Bronchial epithelial cell (primary cell): ENCODE measurements at regions not wholly inside any gene's neighbourhood (a gene's known extent, or its start where the extent isn't known, plus 50 kb on each side); places are given as distances from the start of the nearest gene placed in this dataset.
A peak's percentile ranks its signal among the peaks of the same experiment; 100 is the strongest.

Experiments used
- DNase-seq: peaks from one replicate; pipeline ENCODE4 v3.0.0-alpha.2; 2010; ENCODE audit warnings: low read depth
- FAIRE-seq: peaks from 2 replicates; lab custom pipeline; 2011; peaks lifted over from hg19 to GRCh38; lab: Jason Lieb, UNC
- H3K27me3 ChIP-seq: 2 replicates; pipeline ENCODE4 v1.5.1; 2011; ENCODE audit warnings: low read length; ENCODE audit not compliant: control insufficient read depth, insufficient read depth
- H3K36me3 ChIP-seq: 2 replicates; pipeline ENCODE4 v1.5.1; 2011; ENCODE audit warnings: low read length; ENCODE audit not compliant: control insufficient read depth, insufficient read depth
- H3K4me3 ChIP-seq: 2 replicates; pipeline ENCODE4 v1.5.1; 2011; ENCODE audit warnings: mild to moderate bottlenecking, low read depth, low read length, control low read depth
- TF ChIP-seq, protein P1 (sequence below): IDR thresholded peaks from 2 replicates; pipeline ENCODE4 v1.5.1; 2011; ENCODE audit warnings: mild to moderate bottlenecking, moderate library complexity, low read length, control low read depth, inconsistent platforms; ENCODE audit not compliant: insufficient read depth, severe bottlenecking

DNA sequence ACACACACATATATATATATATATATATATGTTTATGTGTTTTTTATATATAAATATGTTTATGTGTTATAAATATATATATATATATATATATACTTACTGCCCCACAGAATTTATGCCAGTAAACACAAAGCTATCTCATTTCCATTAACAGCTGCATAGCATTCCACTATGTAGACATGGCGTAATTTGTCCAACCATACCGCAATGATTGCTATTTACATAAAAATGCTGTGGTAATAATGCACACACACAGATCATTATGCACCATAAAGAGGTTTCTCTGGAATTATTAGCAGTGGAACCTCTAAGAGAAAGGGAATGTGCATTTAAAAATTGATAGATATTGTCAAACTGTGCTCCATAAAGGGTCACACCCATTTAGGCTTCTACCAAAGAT, 150.1 kb downstream of the CEP120 start:
- FAIRE-seq = no peak

DNA sequence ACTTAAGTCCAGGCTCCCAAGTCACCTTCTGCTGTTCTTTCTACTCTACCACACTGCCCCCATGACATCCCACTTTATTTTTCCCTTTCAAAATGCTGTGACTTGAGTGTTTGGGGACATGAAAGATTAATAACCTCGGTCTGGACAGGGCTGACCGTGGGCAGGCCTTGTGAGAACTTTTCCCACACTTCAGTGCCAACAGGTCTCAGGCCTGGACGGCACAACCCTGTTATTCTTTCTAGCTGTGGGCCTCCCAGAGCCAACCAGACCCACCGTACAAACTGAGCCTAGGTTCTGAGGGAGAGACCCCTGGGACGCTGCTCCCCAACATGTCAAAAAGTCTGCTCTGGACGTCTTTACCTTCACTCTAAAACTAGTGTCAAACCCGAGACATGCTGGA, 153.4 kb downstream of the CEP120 start:
- TF ChIP-seq, protein P1, sequence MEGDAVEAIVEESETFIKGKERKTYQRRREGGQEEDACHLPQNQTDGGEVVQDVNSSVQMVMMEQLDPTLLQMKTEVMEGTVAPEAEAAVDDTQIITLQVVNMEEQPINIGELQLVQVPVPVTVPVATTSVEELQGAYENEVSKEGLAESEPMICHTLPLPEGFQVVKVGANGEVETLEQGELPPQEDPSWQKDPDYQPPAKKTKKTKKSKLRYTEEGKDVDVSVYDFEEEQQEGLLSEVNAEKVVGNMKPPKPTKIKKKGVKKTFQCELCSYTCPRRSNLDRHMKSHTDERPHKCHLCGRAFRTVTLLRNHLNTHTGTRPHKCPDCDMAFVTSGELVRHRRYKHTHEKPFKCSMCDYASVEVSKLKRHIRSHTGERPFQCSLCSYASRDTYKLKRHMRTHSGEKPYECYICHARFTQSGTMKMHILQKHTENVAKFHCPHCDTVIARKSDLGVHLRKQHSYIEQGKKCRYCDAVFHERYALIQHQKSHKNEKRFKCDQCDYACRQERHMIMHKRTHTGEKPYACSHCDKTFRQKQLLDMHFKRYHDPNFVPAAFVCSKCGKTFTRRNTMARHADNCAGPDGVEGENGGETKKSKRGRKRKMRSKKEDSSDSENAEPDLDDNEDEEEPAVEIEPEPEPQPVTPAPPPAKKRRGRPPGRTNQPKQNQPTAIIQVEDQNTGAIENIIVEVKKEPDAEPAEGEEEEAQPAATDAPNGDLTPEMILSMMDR = no peak
- DNase-seq = no peak
- Histone ChIP-seq H3K4me3 (no peak overlapping the region), H3K27me3 (no peaks in the 10 kb centered on the region), H3K36me3 (no peaks in the 10 kb centered on the region)
- FAIRE-seq = no peak

More for the DNA sequence above, 150.1 kb downstream of the CEP120 start:
- Histone ChIP-seq H3K27me3 (no peaks in the 10 kb centered on the region), H3K4me3 (no peak overlapping the region), H3K36me3 (no peaks in the 10 kb centered on the region)
- TF ChIP-seq, protein P1 = no peak
- no peak for DNase-seq

DNA sequence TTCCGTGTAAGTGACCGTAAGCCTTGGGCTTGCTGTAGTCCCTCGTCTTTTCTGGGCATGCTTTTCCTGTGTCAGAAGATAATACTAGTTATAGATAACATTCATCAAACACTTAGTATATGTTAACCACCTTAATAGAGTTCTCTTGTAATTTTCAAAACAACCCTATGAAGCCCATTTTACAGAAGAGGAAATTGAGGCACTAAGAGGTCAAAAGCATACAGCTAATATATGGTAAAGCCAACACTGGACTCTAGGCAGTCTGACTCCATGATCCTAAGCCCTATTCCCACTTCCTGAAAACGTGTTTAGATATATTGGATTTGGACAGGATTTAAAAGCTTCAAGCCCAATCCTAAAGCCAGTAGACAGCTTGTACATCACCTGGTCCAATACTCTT, 153.8 kb downstream of the CEP120 start:
- FAIRE-seq = no peak
- Histone ChIP-seq H3K36me3 (no peaks in the 10 kb centered on the region), H3K27me3 (no peaks in the 10 kb centered on the region), H3K4me3 (no peak overlapping the region)
- DNase-seq = no peak
- TF ChIP-seq, protein P1 = no peak

DNA sequence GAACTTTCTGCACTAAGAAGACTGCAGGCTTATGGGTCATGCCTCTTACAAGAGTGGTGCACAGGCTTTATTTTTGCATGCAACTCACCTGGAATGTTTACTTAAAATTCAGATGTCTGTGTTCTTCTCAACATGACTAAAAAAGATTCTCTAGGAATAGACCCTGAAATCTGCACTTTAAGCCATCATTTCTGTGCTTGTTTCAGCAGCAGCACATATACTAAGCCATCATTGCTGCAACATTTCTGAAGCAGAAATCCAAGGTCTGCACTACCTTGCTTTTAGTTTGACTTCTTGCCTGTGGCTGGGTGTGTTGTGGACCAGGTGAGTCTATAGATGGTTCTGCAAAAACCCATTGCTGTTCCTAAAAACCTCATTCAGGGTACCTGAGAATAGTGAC, 156.8 kb downstream of the CEP120 start:
- TF ChIP-seq, protein P1 = no peak
- FAIRE-seq (no peak), DNase-seq (no peak)
- no peaks in the 10 kb centered on the region for H3K27me3 ChIP-seq
- H3K36me3 ChIP-seq = no peaks in the 10 kb centered on the region
- H3K4me3 ChIP-seq = no peak overlapping the region

DNA sequence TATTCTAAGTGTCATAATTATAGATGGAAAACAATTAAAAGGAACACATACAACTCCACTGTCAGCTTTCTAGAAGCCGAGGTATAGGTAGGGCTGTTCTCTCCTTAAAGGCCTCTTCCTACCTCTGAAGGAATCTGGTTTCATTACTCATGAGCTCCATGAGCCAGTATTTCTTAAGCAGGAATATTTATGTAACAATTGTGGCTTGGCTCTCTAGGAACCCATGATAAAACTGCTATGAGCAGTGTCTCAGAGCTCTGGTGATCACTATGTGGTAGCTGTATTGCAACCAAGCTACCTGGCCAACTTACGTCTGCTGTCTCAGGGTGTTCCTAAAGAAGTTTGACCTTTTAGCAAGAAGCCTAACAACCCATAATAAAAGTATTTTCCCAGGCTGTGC, 157.7 kb downstream of the CEP120 start:
- Histone ChIP-seq H3K36me3 (no peaks in the 10 kb centered on the region), H3K4me3 (no peak overlapping the region), H3K27me3 (no peaks in the 10 kb centered on the region)
- DNase-seq (peak; percentile 29), FAIRE-seq (no peak)
- TF ChIP-seq, protein P1 = no peak

DNA sequence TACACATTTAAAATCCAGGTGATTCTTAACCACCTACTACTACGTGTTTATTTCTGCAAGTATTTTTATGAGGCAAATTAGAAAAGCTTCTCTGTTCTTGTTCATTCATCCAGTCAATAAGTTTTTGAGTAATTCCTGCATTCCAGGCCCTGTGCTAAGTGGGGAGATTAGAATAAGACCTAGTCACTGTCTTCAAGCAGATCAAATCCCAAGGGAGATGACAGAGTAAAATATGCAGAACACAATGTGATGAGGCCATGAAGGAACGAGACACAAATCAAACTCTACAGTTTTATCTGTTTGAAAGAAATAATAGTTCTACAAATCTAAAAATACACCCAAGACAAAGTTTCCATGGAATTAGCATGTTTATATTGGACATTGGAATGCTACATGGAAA, 158.8 kb downstream of the CEP120 start:
- Histone ChIP-seq H3K36me3 (no peaks in the 10 kb centered on the region), H3K4me3 (no peak overlapping the region), H3K27me3 (no peaks in the 10 kb centered on the region)
- no peak for FAIRE-seq
- no peak for DNase-seq
- TF ChIP-seq, protein P1 = no peak
